ENCODE measurements at regions not wholly inside any gene's neighbourhood (a gene's known extent, or its start where the extent isn't known, plus 50 kb on each side); places are given as distances from the start of the nearest gene placed in this dataset.

DNA sequence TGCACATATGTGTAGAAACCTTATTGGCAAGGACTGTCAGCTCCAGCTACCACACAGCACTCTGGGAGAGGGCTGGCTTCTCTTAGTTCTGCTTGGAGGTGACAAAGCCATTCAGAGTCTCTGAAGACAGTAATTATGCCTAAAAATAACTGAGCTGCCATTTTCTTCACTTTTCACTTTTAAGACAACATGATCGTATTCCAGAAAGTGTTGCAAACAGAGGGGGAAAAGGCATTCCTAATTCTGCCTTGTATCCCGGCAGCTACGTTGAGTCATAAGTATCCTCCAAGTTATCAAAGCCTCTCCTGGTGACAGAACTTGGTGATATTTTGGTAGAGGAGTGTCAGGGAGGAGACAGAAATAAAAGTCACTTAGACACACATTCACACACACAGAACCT is 327.7 kb downstream of the HAPSTR1 start:
- no peak for DNase-seq

DNA sequence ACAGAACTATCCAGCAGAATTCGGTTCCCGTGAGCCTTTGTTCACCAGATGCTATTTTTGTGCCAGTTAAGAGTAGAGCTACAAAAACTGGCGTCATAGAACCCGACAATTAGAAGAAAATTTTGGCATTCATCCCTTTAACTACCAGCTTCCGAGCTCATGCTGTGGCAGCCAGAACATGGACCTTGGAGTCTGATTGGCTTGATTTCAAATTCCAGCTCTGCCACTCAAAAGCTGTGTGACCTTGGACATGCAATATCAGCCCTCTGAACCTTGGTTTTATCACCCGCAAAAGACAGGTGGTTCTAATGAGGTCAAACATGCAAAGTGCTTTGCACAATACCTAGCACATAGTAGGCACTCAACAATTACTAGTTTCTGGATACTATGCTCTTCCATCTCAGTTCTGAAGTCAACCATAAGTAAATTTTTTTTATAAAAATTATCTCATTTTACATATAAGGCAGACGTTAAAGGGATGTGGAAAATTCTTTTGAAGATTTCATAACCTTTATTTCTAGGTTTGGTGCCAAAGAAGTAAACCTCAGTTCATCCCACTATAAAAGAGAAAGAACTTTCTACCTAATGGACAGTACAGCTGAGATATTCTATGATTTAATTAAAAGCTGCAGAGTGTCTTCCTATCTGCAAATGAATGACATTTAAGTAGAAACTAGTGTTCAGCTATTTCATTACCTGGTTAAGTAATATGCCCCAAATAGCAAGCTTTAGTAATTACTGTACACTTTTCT is 331.5 kb downstream of the HAPSTR1 start:
- no peak for DNase-seq

DNA sequence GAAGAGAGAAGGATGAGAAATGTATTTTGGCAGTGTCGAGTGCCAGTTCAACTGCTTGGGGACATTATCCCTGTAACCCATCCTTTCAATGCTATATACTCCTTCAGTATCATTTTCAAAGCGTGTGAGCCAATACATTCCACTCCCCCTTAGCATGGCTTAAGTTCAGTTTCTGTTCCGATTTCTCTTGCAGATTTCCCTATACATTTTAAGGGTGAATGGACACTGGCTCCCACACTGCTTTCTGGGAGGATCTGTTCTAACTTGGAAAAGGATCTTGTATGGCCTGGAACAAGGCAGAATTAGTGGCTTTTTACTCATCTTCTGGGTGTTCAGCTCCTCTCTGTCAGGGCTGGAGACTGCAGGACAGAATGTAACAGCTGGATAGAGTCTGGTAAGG is 333.8 kb downstream of the HAPSTR1 start:
- no peak for DNase-seq

DNA sequence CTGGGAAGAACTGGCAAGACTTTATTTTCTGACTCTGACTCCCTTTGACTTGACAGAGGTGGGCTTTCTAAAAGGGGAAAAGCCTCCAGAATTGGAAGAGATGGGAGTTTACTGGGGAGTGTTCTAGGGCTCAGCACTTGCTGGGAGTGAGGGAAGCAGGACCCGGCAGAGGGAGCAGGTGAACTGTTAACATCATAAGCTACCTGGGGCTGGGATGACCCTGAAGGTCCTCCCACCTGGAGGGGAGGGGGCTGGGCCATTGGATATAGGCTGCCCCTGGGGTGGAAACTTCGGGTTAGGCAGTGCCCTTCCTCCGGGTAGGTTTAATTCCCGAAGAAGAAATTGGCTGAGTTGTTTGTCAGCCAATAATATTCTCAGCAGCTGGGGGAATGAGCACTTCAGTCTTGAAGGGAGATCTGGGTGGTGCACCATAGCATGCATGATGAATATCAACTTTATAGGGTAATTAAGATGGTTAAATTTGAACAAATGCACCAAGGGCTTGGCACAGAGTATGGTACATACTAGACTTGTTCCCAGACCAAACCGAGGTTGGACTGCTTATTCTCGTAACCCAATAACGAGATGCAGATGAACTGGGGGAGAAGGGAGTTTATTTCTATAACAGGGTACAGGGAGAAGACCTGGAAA is 337.0 kb downstream of the HAPSTR1 start:
- no peak for DNase-seq

DNA sequence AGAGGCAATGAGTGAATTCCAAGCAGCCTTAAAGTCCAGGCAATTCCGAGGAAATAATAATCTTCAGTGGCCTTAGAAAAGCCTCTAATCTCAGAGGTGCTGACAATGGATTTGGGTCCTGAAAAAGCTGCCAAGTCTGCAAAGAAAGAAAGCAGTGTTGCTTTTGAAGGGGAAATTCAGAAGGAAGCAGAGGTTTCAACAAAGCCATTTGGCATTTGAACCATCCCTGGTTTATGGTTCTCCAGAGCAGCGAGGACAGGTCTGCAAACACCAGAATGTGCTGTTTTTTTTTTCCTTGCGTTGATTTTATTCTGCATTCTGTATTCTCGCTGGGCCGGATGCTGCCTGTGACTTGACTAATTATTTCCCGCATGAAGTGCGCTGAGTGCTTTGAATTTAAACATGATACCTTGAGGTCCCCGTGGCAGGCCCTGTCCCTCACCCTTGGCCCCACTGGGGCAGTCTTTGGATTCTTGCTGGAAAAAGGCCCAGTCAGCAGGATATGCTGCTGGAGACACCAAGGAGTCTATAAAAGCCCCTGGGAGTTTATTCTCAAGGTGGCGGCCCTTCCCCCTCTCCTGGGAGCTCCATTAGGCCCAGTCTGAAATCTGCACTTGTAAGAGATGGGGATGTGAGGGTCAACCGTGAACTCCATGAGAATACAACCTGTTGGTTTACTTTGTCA is 338.3 kb downstream of the HAPSTR1 start:
- no peak for DNase-seq

DNA sequence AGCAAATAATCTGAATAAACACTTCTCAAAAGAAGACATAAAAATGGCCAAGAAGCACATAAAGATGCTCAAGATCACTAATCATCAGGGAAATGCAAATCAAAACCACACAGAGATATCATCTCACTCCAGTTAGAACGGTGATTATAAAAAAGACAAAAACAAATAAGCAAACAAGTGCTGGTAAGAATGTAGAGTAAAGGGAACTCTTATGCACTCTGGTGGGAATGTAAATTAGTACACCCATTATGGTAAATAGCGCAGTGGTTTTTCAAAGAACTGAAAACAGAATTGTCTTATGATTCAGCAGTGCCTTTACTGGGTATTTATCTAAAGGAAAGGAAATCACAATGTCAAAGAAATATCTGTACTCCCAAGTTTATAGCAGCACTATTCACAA is 343.2 kb downstream of the HAPSTR1 start:
- no peak for DNase-seq

DNA sequence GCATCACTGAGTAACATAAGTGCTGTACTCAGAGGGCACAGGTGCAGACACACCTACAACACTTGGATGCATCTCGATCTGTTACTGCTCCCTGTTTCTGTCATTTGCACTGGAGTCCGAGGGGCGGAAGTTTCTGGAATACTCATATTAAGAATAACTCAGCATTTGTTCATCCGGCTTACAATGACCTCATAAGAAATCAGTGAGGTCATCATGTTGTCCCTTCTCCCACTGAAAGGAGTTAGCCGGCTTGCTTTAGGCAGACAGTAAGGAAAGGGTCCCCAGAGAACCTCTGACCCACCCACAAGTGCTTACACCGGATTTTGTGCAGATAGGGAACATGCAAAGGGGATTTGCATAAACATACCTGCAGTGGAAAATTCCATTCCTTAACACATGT is 344.7 kb downstream of the HAPSTR1 start:
- DNase-seq, result no peak

DNA sequence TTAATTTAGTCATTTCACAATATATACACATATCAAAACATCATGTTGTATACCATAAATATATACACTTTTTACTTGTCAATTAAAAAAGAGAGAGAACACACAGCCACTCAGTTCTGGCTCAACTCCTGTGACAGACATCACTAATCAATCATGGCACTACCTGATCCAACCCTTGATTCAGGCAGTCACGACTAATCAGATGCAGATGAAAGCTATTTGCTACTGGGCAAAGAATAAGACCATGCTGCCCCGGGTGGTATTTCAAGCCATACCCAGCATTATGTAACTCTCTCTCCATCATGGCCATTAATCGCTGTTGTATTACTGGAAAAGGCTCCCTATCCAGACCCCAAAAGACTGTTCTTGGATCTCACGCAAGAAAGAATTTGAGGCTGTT is 345.7 kb downstream of the HAPSTR1 start:
- no peak for DNase-seq

DNA sequence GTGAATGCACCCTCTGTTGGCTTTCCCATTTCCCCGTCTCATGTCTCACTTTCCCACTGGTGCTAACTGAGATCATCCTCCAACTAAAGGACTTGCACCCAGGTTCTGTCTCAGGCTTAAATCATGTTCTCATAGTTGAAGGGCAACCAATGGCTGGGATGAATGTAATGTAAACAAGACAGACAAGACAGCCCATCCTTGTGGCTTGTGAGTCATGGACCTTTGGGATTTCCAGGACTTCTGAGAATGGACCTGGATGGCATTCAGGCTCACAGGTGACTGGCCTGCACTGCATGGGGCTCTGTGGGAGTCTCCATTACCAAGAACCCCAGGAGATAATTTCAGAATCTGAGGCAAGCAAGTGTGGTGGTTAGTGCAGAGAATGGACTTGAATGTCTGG is 347.5 kb downstream of the HAPSTR1 start:
- peak; percentile 1 for DNase-seq

DNA sequence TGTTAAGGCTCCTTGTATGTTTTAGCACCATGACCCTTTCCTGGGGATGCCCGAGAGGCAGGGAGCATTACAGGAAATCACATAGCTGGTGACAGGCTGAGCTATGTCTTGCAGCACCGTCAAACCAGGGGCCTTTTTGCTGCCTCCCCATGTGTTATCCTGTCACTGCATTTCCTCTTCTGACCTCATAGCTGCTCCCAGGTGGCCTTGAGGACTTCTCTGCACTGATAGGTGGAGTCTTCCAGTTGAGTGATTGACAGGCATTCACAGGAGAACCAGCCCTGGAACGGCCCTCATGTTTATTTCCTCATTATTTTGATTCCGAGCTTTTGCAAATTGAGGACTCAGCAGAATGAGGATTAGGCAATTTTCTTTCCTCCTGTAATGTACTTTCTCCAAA is 349.6 kb downstream of the HAPSTR1 start:
- DNase-seq, result no peak

DNA sequence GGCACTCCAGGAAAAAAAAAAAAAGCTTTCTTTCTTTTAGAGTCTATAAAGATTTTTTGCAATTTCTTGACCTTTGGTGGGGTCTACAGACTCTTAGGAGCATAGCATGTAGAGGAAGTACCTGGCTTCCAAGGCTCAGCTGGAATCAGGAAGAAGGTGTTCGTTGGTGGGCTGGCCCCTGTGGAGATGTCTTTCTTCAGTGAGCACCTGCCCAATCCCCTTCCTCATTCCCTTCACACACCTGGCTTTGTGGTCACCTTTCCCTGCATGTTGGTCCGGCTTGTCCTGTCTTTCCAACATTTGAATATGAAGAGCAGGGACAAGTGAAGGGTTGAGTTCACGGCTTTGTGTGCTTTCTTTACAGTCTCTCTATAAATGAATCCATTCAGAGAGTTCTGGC is 352.4 kb downstream of the HAPSTR1 start:
- no peak for DNase-seq

DNA sequence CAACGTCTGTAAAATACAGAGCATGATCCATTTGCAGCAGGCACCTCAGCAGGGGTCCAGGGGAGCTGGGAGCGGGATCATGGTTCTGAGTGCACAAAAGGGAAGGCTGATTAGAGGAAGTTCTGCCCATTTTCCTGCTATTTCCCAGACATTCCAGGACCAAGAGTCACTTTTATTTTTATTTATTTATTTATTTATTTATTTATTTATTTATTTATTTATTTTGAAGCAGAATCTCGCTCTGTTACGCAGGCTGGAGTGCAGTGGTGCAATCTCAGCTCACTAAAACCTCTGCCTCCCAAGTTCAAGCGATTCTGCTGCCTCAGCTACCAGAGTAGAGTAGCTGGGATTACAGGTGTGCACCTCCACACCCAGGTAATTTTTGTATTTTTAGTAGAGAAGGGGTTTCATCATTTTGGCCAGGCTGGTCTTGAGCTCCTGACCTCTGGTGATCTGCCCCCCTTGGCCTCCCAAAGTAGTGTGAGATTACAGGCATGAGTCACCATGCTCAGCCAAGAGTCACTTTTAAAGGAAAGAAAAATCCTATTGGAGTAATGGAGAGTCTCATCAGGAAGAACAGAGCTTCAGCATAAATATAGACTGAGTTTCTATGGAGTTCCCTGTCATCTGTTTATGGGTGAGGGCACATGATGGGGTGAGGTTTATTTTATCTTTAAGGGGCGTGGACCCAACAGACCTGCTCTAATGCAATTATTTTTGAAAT is 355.2 kb downstream of the HAPSTR1 start:
- DNase-seq, result no peak

DNA sequence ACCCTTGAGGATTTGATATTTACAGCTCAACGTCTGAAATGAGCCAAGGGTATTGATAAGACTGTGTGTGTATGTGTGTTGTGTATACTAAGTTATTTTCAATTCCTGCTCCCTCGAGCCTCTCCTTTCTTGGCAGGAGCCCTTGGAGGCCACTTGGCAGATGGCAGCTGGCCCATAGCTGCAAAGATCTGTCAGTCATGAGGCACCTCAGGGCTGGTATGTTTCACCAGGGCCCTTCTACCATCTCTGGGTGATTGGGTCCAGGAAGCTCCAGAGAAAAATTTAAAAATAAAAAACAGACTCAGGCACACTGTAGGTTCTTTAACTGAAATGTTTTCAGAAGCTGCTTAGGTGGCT is 355.7 kb downstream of the HAPSTR1 start:
- no peak for DNase-seq

DNA sequence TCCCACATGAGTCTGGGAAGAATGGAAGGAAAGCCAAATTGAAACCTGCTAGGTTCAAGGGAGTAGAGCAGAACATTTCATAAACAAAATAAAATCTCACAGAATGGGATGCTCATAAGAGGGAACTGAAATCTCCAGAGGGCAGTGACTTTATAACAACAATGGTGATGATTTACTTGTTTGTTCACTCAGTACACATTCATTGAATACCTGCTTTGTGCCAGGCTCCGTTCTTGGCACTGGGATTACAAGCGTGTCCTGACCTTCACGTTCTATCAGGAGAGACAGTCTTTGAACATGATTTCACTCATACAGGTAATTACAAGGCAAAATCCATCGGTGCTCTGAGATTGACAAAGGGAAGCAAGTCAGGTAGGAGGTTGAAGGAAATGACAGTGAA is 356.3 kb downstream of the HAPSTR1 start:
- DNase-seq, result no peak

DNA sequence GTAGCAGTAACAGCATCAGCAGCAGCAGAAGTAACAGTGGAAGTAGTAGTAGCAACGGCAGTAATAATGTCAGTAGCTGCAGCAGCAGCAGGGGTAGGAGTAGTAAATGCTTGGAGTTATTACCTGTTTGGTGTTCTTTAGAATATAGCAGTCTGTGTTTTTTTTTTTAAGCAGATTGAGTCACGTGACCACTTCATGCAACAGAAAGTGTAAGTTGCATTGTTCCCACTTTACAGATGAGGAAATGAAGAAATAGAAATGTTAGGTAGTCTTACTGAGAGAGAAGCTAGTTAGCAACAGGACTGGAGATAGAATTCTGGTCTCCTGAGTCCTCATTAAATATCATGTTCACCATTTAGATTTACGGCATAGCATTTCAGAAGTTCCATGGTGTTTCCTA is 358.2 kb downstream of the HAPSTR1 start:
- no peak for DNase-seq

DNA sequence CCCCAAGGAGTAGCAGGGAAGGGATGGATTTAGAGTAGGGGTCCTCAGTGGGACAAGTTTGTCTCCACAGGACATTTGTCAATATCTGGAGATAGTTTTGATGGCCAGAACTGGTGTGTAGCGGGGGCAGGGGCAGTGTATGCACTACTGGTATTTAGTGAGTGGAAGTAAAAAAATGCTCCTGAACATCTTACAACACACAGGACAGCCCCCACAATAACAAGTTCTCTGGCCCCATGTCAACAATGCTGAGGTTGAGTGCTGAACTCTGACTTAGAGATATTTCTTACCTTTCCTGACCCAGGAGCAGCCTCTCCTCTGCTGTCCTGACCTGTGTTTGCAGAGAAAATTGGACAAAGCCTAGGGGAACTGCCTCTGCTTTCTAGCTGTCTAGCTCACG is 365.8 kb downstream of the HAPSTR1 start:
- no peak for DNase-seq

DNA sequence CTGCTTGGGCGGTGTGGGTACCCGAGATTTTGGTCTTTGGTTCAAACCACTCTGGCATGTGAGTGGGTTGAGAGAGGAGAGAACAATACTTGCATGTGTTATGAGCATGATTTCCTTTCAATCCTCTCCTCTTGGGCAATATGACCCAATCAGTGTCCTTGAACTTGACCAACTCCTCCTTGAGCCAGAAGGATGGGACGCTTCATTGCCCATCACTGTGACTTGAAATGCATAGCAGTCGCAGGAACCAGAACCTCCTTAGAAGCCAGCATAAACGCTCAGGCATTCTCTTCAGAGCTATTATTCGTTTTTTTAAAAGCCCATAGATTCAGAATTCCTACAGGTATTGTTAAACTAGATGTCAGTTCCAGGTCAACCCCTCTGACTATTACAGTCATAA is 367.4 kb downstream of the HAPSTR1 start:
- DNase-seq, result no peak

DNA sequence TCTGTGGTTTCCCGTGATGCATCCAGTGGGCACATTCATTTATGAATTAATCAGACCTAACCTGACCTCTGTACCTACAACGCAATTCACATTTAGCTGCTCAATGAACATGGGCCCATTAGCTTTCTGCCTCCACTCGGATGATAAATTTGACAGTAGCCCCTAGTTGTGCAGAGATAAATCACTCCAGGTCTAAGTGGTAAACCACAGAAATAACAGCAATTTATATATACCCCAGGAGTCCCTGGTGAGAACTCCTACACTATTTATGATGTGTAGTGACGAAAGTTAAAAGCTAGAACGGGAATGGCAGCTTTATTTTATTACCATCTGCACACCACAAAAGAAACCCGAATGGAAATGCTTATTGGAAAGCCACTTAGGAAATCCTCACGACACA is 371.5 kb downstream of the HAPSTR1 start:
- DNase-seq, result no peak

DNA sequence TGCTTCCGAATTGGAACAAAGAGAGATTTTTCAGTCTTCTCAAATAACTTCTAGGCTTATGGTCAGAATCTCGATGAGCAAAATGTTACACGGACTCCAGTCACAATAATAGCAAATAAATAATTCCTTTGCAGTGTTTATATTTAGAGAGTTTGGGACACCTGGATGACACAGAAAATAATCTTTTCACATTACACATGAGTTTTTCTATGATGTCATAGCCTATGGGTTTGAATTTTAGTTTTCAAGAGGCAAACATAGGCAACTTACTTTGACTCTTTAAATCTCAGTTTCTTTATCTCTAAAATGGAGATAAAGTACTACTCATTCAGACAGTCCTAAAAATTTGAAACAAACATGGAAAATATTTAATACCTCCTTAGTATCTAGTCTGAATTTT is 372.0 kb downstream of the HAPSTR1 start:
- no peak for DNase-seq

DNA sequence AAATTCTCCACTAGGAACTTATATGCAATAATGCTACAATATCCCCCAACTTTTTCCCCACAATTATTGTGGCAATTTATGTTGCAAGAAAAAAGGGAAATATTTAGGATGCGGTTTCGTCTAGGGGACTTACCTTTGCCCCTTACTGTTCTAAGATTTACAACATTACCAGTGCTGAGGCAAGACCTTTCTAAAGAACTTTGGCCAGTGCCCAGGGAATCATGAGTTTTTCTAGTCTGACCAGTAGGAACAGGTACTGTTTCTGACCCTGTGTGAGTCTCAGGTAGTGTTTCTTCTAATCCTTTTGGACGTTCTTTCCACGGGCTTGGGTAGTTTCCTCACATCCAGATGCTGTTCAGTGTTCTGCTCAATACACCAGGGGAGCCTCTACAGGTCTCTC is 373.7 kb downstream of the HAPSTR1 start:
- no peak for DNase-seq

DNA sequence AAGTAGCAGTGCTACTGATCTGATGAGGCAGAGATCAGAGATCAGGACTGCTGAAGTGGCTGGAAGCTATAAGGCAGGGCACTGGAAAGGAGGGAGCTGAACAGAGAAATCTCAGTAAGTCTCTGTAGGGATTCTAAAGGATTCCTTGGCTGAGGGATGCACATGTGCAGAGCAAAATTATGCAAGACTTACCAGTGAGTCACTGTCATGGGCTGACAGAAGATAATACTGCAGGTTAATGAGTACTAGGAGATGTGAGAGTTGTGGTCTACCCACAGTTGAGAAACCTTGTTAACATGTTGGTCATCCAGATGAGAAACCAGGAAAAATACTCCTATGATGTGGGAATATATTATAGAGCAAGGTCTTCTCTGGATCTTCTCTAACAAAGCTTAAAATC is 378.1 kb downstream of the HAPSTR1 start:
- peak; percentile 1 for DNase-seq

DNA sequence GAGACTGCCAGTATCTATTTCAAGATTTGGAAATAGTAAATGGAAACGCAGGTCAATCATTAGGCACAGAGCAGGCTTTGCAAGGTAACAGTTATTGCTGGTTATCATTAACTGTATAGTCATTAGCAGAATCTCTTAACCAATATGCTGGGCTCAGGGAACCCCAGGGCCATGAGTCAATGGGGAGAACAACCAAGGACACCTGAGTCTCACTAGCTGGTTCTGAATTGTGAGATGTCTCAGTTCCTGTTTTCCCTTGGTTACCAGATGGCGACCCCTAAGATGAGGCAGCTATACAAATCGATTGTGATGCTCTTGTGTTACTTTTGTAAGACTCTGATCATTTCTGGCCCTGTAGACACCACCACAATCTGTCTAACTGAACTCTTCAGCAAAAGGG is 385.3 kb downstream of the HAPSTR1 start:
- DNase-seq, result no peak

DNA sequence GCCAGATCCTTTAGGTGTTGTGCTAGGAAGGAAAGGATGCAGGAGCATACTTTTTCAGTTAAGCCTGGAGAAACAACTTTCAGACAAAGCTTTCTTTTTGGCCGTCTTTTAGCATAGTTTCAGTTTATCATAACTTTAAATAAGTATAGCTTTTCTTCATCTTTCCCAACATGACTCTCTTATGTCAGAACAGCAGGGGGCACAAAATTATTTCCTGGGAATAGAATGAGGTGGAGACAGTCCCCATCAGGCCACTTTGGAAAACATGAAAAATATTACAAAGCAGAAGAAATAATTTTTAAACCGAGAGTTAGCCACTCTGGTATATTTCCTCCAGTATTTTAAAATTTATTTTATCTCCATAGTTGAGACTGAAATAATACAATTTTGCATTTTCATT is 387.6 kb downstream of the HAPSTR1 start:
- DNase-seq, result no peak

DNA sequence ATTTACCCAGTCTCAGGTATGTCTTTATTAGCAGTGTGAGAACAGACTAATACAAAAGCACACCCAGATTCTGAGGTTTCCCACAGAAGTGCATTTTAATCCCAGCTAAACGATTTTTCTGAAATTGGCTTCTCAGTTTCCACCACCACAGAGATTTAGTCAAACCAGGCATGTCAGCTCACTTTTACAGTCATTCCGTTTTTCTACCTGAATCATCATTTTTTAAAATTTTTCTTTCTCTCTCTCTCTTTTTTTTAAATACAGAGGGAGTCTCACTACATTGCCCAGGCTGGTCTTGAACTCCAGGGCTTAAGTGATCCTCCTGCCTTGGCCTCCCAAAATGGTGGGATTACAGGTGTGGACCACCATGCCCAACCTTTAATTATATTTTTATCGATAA is 389.1 kb downstream of the HAPSTR1 start:
- DNase-seq, result no peak

Data from fibroblast of skin of scalp (primary cell).